NCI-H460 (cell line): ENCODE measurements at regions not wholly inside any gene's neighbourhood (a gene's known extent, or its start where the extent isn't known, plus 50 kb on each side); places are given as distances from the start of the nearest gene placed in this dataset.
A peak's percentile ranks its signal among the peaks of the same experiment; 100 is the strongest.

Source experiments
- DNase-seq: peaks from one replicate; pipeline ENCODE4 v3.0.0-alpha.2; 2016; ENCODE audit warnings: low read depth; ENCODE audit errors: extremely low read depth

DNA sequence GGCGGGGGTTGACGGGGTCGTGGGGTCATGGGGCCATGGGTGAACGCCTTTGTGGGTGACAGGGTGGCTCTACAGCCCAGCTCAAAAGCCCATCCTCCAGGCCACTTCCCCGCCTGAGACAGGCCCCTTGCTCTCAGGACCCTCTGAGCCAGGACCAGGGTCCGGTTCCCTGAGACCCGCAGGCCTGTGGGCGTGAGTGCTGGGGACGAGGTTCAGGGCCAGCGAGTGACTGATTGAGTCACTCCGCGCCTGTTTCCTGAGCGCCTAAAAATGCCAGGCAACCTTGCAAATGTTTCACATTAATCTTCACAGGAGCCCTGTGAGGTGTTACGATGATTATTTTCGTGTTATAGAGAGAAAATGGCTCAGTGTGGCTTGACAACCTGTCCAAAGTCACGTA lies 97.8 kb downstream of the ZNF674 start:
- DNase-seq: no peak

- DNase-seq: peak; percentile 76
Measured at GRCh38 chrX:46446727-46447378, 98.4 kb downstream of the ZNF674 start.

DNA sequence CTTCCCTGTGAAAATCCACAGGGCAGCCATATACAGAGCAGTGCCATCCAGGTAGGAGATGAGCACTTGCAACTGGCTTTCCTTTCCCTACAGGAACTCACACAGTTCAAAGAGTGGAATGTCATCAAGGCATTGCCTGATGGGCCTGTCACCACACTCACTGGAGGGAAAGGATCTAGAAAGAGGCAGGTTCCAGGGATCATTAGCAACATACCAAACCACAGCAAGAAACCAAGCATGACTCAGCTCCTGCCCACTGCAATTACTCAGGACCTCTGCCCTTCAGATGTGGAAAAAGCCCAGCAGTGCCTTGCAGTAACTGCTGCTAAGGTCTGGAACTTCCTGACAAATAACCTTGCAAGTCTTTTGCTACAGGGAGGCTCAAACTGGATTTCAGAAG lies 101.2 kb downstream of the ZNF674 start:
- DNase-seq: no peak

DNA sequence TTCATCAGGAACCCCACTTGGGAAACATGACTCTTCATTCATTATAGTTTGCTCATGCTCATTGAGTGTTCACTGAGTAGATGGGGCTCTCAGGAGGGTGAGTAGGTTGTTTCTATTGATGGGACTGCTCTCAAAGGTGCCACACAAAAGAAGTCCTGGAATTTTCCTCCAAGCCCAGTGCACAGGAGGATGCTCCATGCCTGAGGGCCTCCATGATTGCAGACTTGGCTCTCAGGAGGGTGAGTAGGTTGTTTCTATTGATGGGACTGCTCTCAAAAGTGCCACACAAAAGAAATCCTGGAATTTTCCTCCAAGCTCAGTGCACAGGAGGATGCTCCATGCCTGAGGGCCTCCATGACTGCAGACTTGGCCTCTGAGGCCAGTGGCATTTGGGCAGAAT lies 108.5 kb downstream of the ZNF674 start:
- DNase-seq: no peak

DNA sequence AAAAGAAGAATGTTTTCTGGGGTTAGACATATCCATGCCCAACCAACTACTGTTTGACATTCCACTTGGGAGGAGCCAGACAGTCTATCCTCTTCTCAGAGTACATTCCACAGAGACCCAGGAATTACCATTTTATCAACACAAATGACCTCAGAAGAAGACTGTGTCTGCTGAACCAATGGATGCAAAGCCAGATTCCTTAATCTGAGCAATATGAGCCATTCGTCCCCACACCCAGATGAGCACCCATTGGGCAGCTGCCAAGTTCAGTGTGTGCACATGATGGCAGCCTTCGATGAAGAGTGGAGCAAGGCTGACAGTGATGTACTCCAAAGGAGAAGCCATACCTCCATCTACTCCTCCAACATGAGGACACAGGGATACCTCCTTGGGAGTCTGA lies 111.3 kb downstream of the ZNF674 start:
- no peak for DNase-seq

- peak; percentile 51 for DNase-seq
Measured at GRCh38 chrX:46408553-46409407, 136.4 kb downstream of the ZNF674 start.

- no peak for DNase-seq
Measured at GRCh38 chrX:46407753-46408130, 137.5 kb downstream of the ZNF674 start.

DNA sequence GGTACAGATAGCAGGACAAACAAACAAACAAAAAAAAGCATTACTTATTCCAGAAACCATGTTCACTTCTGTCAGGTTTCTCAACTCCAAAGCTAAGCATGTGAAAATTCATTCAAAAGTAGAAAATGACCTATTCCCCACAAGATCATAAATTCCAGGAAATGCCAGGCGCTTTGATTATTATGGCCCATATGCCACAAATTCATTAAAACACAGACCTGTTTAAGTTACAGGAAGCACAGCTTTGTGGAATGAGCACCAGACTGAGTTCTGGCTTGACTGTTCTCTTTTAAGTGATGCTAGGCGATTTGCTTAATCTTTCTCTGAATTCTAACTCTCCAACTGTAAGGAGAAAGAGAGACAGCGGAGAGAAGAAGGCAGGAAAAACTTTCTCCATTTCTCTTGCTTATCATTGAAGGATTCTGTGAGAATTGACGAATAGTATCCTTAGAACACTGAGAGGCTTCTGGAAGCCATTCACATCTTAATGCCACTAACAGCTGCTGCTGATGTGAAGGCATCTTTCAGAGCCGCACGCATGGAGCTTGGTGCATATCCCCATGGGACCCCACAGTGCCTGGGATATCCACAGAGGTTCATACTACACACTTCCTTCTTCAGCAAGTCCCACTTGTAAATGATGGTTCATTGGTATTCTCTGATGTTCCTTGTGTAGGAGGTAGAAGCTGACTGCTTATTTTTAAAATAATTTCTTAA lies 138.0 kb downstream of the ZNF674 start:
- no peak for DNase-seq

DNA sequence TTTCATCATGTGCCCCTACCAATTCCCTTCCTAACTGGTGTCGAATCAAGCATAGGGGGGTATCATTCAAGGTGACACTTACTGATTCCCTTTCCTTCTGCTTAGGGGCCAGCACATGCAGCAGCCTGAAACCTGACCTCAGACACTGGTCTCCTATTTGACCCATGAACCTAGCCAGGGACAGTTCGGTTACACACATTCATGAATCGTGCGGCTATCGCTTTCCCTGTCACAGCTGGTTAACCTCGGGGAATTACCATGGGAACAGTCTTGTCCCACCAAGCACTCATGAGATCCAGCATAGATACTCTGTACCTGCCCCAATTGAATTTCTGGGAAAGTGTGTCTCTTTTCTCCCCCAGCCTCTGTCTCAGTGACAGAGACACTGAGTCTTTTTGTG lies 140.4 kb downstream of the ZNF674 start:
- no peak for DNase-seq

DNA sequence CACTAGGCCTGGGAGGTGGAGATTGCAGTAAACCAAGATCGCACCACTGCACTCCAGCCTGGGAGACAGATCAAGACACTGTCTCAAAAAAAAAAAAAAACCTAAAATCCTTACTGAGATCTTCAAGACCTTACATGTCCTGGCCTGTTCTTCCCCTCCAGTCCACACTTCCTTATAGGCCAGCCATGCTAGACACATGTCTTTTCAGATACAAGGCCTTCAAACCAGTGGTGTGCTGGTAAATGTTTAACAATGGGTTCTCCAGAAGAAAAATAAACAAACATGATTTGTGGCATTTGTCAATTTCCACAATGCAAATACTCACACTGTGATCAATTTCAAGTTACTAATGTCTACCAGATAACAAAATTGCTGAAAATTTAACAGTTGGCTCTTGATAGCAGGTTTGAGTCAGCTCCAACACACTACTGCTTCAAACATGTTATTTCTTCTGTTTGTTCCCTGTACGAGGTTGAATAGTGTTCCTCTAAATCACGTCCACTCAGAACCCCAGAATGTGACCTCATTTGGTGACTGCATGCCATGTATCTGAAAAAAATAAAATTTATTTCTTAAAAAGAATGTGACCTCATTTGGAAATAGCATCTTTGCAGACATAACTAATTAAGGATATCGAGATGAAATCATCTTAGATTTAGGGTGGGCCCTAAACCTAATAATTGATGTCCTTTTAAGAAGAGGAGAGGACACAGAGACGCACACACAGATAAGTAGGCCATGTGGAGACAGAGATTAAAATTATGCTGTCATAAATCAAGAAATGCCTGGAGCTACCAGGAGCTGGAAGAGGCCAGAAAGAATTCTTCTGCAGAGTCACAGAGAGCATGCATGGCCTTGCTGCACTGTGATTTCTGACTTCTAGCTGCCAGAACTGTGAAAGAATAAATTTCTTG lies 144.4 kb downstream of the ZNF674 start:
- DNase-seq: no peak

DNA sequence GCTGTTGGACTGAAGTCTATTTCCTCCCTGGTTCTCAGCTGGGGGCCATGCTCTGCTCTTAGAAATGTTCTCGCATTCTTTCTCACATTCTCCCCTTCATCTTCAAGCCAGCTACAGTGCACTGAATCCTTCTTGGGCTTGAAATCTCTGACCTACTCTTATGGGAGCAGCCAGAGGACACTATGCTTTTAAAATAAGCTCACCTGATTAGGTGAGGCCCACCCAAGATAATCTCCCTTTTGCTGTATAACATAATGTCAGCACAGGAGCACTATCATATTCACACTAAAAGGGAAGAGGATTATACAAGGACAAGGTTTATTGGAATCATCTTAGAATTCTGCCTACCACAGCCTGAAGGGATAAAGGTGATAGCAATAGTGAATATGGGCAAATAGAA lies 146.3 kb downstream of the ZNF674 start:
- DNase-seq: no peak

- no peak for DNase-seq
Measured at GRCh38 chrX:46398126-46398525, 147.1 kb downstream of the ZNF674 start.

DNA sequence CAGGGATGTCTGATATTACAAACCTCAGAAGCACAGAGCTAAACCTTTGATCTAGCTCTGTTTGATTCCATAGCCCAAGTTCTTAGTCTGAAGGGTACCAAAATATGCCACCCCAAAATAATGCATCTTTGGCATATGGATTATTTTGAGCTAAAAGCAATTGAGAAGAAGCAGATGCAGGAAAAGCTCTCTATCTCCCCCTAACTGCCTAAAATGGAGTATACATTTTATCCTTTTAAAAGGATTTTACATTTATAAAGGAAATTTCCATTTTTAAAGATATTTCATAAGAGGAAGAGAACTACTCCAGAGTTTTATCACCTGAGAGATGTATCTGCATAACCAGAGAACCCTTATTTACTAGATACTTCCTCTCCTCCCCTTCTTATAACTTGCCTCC lies 158.7 kb downstream of the ZNF674 start:
- DNase-seq: no peak

DNA sequence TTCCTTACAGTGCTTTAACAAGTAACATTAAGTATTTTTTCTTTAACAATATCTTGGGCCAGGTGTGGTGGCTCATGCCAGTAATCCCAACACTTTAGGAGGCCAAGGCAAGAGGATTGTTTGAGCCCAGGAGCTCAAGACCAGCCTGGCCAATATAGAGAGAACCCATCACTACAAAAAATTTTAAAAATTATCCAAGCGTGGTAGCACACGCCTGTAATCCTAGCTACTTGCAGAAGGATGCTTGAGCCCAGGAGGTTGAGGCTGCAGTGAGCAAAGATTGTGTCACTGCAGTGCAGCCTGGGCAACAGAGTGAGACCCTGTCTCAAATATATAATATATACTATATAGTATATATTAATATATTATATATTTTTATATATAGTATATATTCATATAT lies 162.2 kb downstream of the ZNF674 start:
- no peak for DNase-seq

- DNase-seq: no peak
Measured at GRCh38 chrX:46382595-46382994, 162.6 kb downstream of the ZNF674 start.

GRCh38 chrX:46381630-46382029 lies 163.6 kb downstream of the ZNF674 start:
- DNase-seq: peak; percentile 12

- DNase-seq: no peak
Measured at GRCh38 chrX:46380148-46380752, 165.0 kb downstream of the ZNF674 start.

GRCh38 chrX:46376246-46376885 lies 168.9 kb downstream of the ZNF674 start:
- peak; percentile 41 for DNase-seq

DNA sequence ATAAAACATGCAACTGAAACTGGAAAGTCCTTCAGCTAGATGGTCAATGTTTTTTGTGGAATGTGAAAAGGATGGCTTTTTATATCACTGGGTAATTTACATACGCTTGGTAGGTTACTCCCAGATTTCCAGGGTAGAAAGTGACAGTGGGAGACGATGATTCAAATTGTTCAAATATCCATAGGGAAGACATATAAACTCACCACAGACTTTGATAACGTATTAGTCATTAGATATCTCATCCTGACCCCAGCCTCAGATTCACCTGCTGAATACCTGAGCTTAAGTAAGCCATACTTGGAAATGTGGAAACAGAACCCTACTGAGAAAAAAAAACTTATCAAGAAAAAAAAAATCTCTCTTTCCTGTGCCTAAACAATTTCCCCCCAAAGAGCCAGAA lies 169.4 kb downstream of the ZNF674 start:
- DNase-seq: no peak

DNA sequence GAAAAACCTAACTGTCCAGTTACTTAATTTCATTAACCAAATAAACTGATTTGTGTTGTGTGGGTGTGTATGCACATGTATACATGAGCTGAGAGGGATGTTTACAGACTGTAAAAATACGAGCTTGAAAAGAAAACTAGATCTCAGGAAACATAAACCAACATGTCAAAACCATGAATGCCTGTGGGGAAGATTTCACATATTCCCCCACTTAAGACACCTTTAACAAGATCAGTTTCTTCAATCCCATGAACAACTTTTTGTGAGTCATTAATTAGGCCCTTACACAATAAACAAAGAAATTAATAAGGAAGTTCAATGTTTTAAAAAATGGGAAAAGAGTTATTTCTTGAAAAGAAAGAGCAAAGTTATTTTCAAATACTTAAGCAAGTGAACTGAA lies 170.8 kb downstream of the ZNF674 start:
- DNase-seq: no peak
